ENCODE measurements at regions not wholly inside any gene's neighbourhood (a gene's known extent, or its start where the extent isn't known, plus 50 kb on each side); places are given as distances from the start of the nearest gene placed in this dataset.

- DNase-seq (no peak), ATAC-seq (no peak)
- intact Hi-C loops (cut with DNase I) = no loop called here
- no peaks in the 10 kb centered on the region for H3K4me1 ChIP-seq
- H3K27ac ChIP-seq = no peak overlapping the region
- H3K4me3 ChIP-seq = no peak overlapping the region
- no peaks in the 10 kb centered on the region for H3K36me3 ChIP-seq (ENCODE audit: insufficient read depth in 1 of 2, low read depth in 1 of 2)
- no peaks in the 10 kb centered on the region for H3K27me3 ChIP-seq (ENCODE audit: insufficient read depth in 3 of 3, low read length in 2 of 3)
- WGBS, 3 donors = 71 to 74% (median 73%) methylated on average over 2 of the region's 2 CpGs
- TF ChIP-seq, protein P1, sequence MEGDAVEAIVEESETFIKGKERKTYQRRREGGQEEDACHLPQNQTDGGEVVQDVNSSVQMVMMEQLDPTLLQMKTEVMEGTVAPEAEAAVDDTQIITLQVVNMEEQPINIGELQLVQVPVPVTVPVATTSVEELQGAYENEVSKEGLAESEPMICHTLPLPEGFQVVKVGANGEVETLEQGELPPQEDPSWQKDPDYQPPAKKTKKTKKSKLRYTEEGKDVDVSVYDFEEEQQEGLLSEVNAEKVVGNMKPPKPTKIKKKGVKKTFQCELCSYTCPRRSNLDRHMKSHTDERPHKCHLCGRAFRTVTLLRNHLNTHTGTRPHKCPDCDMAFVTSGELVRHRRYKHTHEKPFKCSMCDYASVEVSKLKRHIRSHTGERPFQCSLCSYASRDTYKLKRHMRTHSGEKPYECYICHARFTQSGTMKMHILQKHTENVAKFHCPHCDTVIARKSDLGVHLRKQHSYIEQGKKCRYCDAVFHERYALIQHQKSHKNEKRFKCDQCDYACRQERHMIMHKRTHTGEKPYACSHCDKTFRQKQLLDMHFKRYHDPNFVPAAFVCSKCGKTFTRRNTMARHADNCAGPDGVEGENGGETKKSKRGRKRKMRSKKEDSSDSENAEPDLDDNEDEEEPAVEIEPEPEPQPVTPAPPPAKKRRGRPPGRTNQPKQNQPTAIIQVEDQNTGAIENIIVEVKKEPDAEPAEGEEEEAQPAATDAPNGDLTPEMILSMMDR (IDR thresholded peaks at IDR 0.05) = no peak
- no peaks in the 10 kb centered on the region for H3K9me3 ChIP-seq
Observed at GRCh38 chr7:13240349-13240748, 552.9 kb downstream of the ARL4A start.

GRCh38 chr7:13241416-13241815 is 554.0 kb downstream of the ARL4A start:
- TF ChIP-seq, protein P1 (IDR thresholded peaks at IDR 0.05) = no peak
- no peak for ATAC-seq

GRCh38 chr7:13257661-13258060 is 570.2 kb downstream of the ARL4A start:
- WGBS, 3 donors = 75 to 80% (median 79%) methylated on average over 6 of the region's 6 CpGs
- intact Hi-C loops (cut with DNase I) = no loop called here
- TF ChIP-seq, protein P1 (IDR thresholded peaks at IDR 0.05) = no peak

More at GRCh38 chr7:13241416-13241815, 554.0 kb downstream of the ARL4A start:
- Histone ChIP-seq H3K27ac (no peak overlapping the region), H3K4me3 (no peak overlapping the region), H3K4me1 (no peaks in the 10 kb centered on the region), H3K9me3 (no peaks in the 10 kb centered on the region), H3K27me3 (ENCODE audit: insufficient read depth in 3 of 3, low read length in 2 of 3) (no peaks in the 10 kb centered on the region), H3K36me3 (ENCODE audit: insufficient read depth in 1 of 2, low read depth in 1 of 2) (no peaks in the 10 kb centered on the region)
- 90 to 100% (median 94%) methylated on average over 1 of the region's 1 CpG for WGBS, 3 donors
- intact Hi-C loops (cut with DNase I) = no loop called here
- DNase-seq = no peak

DNA sequence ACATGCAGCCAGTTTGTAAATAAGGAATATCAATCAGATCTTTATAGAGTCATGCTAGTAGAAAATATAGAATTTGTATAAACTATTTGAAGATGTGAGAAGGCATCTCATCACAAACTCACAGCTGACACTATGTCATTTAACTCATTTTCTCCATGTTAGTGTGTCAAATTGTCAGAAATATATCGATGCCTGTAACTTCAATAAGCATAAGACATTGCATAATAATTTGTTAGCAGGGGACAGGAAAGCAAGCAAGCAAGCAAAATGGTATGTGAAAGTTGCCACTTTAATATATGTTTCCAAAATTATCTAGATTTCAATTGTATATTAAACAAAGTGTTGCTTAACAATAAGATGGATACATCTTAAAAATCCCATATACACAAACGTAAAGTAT is 571.0 kb downstream of the ARL4A start:
- intact Hi-C loops (cut with DNase I) = no loop called here
- DNase-seq (no peak), ATAC-seq (no peak)
- H3K4me1 ChIP-seq = no peaks in the 10 kb centered on the region
- no peaks in the 10 kb centered on the region for H3K27me3 ChIP-seq (ENCODE audit: insufficient read depth in 3 of 3, low read length in 2 of 3)
- 82 to 88% (median 84%) methylated on average over 2 of the region's 2 CpGs for WGBS, 3 donors
- H3K36me3 ChIP-seq (ENCODE audit: insufficient read depth in 1 of 2, low read depth in 1 of 2) = no peaks in the 10 kb centered on the region
- H3K4me3 ChIP-seq = no peak overlapping the region
- no peak overlapping the region for H3K27ac ChIP-seq
- no peaks in the 10 kb centered on the region for H3K9me3 ChIP-seq
- TF ChIP-seq, protein P1 (IDR thresholded peaks at IDR 0.05) = no peak

More at GRCh38 chr7:13257661-13258060, 570.2 kb downstream of the ARL4A start:
- Histone ChIP-seq H3K27ac (no peak overlapping the region), H3K27me3 (ENCODE audit: insufficient read depth in 3 of 3, low read length in 2 of 3) (no peaks in the 10 kb centered on the region), H3K9me3 (no peaks in the 10 kb centered on the region), H3K4me3 (no peak overlapping the region), H3K4me1 (no peaks in the 10 kb centered on the region), H3K36me3 (ENCODE audit: insufficient read depth in 1 of 2, low read depth in 1 of 2) (no peaks in the 10 kb centered on the region)
- ATAC-seq (no peak), DNase-seq (no peak)

DNA sequence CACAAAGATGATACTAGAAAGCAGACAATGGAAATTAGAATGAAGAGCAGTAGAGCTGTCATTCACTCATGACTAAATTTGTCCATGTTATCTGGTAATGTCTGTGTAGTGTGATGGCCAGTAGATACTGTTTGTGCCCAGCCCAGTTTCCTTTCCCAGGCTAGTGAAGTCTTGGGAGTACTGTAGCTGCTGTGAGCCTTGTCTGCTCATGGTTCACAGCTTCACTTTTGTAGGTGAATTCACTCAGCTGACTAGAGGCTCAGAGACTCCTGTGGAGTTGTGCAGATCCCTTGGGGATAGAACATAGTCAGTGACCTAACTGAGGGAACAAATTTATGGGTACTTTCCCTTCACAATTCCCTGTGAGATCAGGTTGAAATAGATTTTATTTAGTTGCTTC is 572.5 kb downstream of the ARL4A start:
- Histone ChIP-seq H3K4me1 (no peaks in the 10 kb centered on the region), H3K27ac (no peak overlapping the region), H3K9me3 (no peaks in the 10 kb centered on the region), H3K4me3 (no peak overlapping the region), H3K27me3 (ENCODE audit: insufficient read depth in 3 of 3, low read length in 2 of 3) (no peaks in the 10 kb centered on the region), H3K36me3 (ENCODE audit: insufficient read depth in 1 of 2, low read depth in 1 of 2) (no peaks in the 10 kb centered on the region)
- intact Hi-C loops (cut with DNase I) = loop anchor here (5.0 to 10.0 kb wide), 5 partner anchors 575 to 735 kb away; partner anchors contain the start of gene ARL4A (in 1 of the 2)
- ATAC-seq (no peak), DNase-seq (no peak)
- TF ChIP-seq, protein P1 (IDR thresholded peaks at IDR 0.05) = no peak

All from psoas muscle (tissue), 7 donors.